ENCODE measurements at regions not wholly inside any gene's neighbourhood (a gene's known extent, or its start where the extent isn't known, plus 50 kb on each side); places are given as distances from the start of the nearest gene placed in this dataset.
"Not testable (repeated sequence)": the region's sequence is repeated elsewhere in the genome, so short reads cannot be mapped to it uniquely, and the experiment has no call there.

DNA sequence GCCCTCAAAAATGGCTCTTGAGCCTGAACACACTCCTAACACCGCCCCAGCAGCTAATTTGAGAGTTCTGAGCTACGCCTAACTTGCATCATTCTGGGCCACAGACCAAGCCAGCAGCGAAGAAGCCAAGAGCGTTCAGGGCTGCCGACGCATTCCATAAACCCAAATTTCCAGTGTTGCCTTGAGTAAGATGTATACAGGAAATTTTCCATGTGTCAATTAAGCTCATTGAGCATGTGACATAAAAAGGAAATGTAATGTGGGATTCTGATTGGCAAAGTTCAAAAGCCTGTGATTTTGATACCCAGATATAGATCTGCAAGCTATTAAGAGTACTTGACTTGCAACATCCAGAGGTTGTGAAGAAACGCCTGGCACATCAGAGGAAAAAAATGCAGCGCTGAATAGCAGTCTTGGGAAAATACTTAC lies 148.6 kb upstream of the NR2F2 start:
- peak; percentile 24 for DNase-seq

DNA sequence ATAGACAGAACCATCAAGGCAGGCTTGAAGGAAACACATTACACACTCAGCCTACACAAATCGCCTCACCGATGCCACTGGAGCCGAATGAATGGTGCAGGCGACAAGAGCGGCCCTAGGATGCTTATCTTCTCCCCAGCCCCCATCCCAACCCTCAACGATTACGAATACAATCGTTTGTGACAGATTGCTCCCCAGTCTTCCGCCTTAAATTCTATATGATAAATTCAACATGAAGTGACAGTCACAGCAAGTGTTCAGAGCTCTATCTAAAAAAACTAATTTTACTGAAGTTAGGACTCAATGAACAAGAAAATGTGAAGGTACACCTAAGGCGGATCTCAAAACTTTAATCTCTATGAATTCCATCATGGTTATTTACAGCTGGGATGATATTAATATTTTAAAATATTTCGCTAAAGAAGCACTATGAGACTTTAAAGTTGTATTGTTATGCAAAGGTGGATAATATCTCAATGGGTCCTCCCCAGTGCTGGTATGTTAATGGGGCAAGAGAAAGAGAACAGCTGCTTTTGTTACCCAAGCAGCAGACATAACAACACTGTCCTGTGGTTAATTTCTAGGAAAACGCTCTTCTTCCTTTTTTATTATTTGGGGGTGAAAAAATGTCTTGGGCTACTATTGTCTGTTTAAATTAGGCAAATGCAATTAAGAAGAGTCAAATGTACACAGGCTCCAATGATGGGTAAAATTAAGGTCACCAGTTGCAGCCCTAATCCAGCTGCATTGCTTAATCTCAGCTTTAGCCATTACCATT lies 147.6 kb upstream of the NR2F2 start:
- no peak for DNase-seq

DNA sequence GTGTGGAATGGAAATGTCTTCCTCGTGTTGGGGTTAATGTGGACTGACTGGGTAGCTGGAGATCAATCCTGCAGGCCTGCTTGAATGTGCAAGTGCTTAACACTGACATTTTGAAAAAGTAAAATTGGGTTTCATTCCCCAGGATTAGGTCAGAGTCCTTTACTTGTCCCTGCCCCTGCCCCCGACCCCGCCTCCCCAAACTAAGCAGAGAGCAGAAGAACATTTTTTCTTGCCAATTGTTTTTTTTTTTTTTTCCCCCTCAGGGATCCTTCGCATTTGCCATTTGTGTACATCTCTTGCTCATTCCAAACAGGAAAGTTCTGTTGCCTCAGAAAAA lies 147.0 kb upstream of the NR2F2 start:
- DNase-seq, result no peak

DNA sequence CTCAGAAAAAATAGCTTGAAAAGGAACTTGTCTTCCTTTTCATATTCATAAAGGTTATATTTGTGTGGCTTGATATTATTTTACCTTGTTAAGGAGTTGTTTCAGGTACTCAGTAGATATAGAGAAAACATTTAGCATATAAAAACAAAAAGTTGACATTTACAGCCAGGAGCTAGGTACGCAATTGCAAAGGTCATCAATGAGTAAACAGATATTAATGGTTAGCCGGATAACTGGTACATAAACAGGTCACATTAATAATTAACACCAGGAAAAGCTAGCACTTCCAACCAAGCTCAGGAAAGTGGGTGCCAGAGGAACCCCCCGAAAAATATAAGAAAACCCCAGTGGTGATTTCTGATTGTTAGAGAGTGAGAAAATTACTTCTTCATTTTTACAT lies 146.6 kb upstream of the NR2F2 start:
- no peak for DNase-seq

DNA sequence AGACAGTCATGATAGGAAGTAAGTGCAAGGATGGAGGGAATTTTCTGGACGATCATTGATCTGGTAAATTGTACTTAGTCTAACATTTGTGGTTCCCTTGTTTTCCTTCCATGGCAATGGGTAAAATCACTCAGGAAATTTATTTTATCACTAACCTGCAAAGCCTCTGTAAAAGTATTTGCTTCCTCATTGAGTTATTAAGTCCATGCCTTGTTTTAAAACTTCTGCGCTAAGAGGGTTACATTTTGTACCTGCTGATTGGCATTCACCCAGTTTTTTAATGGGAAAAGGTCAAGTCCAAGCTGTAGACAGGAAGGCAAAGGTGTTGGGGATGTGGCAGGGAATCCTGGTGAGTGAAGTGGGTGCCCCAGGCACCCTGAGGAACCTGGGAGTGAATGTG lies 146.2 kb upstream of the NR2F2 start:
- no peak for DNase-seq

DNA sequence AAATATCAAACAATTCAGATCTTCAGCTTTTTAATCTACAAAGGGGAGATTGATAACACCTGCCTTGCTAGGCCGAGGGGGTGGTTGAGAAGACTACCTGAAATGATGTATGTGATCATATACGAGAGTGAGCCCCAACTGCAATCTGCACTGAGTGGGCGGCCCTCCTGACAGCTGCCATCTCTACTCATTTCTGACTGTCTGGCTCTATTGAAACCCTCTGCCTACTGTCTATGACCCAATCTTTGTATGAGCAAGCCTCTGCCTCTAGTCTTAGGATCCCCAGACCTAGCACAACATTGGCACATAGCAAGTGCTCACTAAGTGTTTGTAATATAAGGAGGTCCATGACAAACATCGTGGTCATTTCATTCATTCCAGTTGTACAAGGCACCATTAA lies 144.4 kb upstream of the NR2F2 start:
- DNase-seq, result no peak

DNA sequence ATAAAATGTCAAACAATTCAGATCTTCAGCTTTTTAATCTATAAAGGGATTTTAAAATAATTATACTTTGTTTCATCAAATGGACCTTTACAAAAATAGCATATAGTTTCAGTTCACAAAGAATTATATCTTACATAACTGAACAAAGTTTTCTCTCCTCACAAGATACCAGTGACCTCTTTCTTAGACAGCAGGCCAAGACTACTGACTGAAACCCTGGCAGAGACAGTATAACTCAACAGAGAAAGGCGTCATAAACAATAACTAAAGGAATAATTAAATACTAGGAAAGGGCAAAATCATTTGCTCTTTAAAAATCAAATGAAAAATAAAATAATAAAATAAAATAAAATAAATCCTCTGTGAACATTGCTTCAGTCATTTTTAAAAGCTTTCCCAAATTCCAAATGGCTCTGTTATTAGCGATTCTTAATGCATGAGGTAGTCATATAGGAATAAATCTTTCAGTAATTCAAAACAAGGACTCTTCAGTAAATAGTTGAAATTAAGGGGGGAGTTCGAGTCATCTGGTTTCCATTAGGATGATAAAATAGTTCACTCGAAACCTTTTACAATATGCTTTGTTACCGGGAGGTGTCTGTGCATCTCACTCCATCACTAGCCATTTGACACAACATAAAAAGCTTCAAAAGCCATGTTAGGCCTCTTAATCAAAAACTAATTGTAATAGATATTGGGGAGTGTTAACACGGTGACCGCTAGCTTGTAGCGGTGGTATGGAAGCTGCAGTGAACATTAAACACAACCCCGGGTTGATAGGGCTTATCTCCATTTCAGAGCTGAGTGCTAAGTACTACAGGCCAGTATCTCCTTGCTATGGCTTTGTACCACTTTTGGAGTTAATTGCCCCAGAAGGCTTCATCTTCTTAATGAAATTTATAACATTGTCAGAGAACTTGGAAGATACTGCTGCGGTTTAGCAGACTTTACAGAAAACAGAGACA lies 142.9 kb upstream of the NR2F2 start:
- no peak for DNase-seq

DNA sequence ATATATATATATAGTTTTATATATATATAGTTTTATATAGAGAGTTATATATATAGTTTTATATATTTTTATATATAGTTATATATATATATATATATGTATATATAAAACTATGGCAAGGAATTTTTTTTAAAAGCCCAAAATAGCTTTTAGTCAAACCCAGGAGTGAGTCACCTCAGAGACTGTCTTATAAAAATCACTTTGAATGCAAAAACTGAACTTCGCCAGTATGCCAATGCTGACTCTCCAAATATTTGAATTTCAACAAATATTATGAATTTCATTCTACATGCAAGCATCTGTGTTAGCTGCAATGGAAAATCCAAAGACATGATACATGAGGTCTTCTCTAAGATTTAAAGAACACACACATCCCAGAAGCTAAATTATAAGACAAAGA lies 132.8 kb upstream of the NR2F2 start:
- DNase-seq, result no peak

DNA sequence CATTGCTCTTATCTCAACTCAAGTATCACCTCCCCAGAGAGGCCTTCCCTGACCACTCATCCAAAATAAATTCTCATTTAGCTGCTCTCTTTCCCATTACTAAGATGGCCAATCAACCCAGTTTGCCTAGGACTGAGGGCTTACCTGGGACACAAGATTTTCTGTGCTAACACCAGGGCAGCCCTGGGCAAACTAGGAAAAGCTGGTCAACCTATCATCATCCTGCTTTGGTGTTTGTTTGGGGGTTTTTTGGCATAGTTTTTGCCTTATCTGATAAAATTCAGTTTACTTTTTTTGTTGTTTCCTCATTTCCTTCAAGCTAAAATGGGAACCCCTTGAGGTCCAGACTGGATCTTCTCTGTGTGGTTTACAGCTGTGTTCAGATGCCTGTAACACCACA lies 131.4 kb upstream of the NR2F2 start:
- DNase-seq, result no peak

DNA sequence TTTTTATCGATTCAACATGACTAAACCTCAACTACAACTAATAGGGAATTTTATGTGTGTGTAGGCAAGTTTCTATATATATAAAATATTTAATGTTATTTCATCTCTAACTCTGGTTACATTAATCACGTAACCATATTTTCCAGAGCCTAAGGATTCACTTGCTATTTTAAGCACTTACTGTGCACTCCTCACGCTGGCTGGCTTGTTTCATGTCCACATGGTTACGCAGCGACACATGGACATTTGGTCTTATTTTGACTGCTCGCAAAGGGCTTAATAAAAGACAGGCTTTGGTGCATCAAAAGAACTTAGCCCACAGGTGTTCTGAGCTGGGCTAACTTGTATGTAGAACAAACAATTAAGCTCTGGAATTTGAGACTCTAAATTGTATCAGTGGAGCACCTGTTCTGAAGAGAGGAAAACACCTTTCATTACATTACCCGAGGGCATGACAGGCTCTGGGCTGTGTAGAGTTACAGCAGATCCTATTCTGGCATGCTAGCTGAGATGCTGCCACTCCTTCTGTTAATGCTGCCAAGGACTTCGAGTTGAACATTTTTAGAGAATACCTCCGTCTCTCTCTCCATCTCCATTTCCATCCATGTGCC lies 130.0 kb upstream of the NR2F2 start:
- DNase-seq, result no peak

DNA sequence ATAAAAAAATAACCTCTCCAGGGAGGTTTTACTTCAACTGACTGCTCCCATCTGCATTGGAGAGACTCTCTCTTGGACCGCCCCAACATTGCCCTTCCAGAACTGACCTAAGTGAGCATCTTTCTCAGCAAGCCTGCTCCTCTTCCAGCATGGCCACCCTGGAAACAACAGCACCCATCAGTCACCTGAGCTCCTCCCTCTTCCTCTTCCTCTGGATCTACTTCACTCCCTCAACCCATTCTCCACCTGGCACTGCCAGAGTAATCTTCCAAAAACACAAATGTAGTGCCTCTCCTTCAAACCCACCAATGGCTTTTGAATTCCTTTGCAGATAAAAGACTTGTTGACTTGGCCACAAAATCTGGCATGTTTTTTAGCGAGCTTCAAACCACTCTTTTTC lies 128.8 kb upstream of the NR2F2 start:
- no peak for DNase-seq

DNA sequence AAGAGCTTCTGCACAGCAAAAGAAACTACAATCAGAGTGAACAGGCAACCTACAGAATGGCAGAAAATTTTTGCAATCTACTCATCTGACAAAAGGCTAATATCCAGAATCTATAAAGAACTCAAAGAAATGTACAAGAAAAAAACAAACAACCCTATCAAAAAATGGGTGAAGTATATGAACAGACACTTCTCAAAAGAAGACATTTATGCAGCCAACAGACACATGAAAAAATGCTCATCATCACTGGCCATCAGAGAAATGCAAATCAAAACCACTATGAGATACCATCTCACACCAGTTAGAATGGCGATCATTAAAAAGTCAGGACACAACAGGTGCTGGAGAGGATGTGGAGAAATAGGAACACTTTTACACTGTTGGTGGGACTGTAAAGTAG lies 124.9 kb upstream of the NR2F2 start:
- not testable (repeated sequence) for DNase-seq

DNA sequence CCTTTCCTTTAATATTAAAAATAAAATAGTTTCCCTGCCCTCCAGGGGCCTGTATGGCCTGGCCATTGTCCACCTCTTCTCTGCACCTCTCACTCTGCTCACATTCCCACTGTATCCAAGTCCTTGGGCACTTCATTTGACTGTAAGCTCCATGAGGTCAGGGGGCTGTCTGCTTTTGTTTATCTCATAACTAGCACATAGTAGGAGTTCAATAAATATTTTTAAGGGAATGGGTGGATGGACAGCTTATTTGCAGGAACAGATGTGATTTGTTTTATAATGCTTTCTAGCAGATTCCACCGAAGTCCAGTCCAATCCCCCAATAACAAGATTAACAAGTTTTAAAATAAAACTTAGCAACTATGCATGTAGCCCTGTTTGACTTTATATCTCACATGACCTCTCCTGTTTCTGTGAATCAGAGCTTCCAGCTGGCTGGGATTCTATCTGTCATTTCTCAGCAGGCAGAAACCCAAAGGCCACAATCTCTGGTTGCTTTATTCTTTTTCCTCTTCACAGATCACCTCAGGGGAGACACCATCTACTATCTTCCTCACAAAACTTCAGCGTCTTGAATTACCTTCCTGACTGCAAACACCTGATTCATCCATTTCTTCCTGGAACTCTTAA lies 123.0 kb upstream of the NR2F2 start:
- DNase-seq, result no peak

DNA sequence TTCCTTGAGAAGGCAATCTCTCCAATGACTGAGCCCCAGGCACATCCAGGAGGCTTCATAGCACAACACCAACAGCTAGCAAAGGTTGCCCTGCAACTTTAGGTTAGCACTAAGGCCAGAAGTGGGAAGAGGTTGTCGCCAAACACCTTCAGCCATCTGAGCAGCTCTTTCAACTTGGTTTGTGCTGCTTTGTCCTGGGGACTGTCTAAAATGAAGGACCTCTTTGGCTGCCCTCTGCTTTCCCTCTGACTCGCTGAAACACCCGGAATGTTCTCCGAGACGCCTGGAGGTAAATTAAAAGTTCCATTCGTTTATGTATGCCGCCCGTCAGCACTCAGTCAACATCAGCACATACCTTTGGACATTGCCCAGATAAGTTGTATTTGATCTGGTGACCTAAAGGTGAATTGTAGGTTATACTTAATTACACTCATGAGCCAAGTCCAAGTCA lies 121.2 kb upstream of the NR2F2 start:
- DNase-seq, result no peak

DNA sequence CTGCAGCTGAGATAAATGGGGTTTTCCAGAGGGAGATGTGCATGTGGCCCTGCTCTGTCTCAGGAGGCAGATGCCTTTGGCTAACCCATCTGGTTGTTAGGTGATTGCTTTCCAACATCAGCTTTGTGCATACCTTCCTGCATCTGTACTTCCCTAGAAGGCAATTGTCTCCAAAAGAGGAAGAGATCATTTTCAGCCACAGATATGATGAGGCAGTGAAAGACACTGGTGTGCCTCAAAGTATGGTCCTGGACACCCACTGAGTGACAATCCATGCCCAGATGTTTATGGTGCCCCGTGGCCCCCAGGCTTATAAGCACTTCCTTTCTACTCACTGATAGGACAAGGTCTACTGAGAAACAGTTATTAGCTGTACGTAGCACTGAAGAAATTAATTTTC lies 117.5 kb upstream of the NR2F2 start:
- no peak for DNase-seq

DNA sequence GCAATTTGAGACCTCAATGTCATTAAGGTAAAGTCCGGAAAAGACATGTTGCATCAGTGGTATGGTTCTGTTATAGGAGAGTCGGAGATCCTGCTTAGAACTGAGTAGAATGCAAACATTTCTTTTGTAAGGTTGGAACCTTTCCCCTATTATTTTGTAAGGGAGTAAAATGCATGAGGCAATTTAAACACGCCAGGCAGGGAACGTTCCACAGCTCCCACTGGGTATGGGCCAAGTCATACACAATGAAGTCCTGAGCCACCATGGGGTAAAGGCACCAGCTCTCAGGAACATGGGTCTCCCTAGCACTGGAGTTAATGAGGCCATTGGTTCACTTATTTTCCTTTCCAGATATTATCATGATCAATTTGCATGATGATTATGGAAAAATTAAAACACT lies 116.6 kb upstream of the NR2F2 start:
- no peak for DNase-seq

DNA sequence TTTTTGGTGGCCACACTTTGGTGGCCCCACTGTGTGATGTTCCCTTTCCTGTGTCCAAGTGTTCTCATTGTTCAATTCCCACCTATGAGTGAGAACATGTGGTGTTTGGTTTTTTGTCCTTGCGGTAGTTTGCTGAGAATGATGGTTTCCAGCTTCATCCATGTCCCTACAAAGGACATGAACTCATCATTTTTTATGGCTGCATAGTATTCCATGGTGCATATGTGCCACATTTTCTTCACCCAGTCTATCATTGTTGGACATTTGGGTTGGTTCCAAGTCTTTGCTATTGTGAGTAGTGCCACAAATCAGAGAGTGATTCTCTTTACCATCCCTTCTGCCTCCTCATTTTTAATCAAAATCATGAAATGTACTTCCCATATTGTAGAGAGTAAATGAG lies 114.0 kb upstream of the NR2F2 start:
- not testable (repeated sequence) for DNase-seq

DNA sequence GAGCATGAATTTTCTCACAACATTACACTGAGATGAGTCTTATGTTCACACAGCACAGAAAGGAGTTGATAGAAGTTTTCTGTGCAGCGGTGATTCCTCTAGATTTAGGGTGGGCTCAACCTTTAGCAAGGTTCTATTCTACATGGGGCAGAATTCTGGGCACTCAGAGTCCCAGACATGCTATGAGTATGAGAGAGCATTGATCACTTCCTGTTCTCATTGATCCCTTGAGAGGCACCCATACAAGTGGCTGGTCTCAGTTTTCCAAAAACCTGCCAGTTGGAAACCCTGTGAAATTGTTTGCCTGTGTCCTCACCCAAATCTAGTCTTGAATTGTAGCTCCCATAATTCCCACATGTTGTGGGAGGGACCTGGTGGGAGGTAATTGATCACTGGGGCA lies 112.5 kb upstream of the NR2F2 start:
- DNase-seq, result no peak

DNA sequence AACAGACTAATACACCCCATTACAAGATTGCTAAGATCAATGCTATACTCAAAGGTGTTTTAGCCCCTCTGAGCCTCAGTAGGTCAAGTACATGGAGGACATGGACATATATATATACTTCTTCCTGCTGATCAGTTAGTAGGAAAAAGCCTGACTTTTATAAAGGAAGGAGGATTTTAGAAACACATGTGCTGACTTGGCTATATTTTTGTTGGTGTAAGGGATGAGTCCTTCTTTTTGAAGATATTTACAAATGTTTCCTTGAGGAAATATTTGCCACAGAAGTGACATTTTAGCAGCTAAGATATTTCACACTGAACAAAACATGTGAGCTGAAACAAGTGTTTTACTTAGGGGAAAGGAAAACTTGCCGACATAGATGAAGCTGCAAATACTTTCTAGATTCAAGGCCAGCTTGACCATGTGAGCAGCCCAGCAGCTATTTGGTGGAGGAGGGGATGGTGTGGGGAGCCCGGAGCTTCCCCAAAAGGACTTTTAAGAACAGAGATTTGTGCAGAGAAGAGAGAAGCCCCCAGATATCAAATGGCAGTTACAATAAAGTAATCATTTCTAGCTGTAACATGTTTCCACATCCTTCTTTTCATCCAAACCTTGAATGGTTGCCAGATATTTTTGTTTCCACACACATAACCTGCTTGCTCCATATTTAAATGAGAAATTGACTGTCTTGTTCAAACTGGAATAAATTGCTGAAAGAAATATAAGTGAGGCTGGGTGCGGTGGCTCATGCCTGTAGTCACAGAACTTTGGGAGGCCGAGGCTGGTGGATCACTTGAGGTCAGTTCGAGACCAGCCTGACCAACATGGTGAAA lies 111.7 kb upstream of the NR2F2 start:
- no peak for DNase-seq

DNA sequence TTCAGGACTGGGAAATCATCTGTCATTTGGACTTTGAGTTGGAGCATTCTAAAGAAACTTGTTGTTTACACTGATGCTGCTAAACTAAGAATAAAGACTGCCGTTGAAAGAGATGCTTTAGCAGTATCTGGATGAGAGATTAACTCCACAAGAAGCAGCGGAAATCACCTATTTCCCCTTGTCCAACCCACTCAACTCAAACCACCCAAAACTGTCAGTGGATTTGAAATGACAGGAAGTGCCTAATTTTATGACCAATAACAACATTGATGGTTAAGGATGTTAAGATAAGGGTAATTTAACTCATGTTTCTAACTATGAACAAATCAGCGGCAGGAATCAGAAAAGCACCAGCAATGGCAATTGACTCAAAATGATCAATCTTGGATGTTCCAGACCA lies 110.8 kb upstream of the NR2F2 start:
- DNase-seq, result no peak

DNA sequence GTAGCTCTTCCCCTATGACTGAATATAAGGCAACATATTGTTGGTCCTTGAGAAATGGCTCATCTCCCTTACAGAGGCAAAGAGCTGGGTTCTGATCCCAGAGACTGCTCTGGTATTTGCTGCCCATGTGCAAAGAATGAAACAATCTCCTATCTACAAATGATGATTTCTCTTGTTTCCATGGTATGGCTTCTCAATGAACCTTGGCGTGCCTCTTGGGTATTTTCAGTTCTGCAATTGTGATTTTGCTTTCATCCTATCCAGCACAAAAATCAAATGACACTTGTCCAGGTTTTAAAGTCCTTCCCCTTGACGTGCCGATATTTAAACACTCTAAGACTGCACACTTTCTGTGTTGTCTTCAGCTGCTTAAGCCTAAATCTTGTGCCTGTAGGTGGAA lies 109.8 kb upstream of the NR2F2 start:
- DNase-seq, result no peak

DNA sequence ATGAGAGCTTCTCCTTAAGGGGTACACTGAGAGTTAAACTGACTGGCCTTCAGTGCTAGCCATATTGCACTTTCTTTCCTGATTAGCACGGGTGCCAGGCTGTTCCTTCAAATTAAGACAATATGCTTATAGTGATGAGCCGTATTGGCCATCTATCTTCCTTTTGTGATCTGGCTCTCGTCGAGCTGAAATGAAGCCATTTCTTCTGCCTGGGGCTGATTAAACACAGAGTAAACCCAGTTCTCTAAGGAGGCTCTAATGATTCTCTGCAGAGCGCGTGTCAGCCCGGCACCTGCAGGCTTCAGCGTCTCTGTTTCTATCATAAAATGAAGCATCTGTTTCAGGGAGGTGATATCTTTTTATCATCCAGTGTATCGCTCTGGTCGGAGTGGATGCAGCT lies 107.5 kb upstream of the NR2F2 start:
- DNase-seq, result no peak

Data from amniotic stem cell (primary cell).